OCI-LY3 (cell line): ENCODE measurements at regions not wholly inside any gene's neighbourhood (a gene's known extent, or its start where the extent isn't known, plus 50 kb on each side); places are given as distances from the start of the nearest gene placed in this dataset.

ENCODE experiments used
- CTCF ChIP-seq: fragments of 200-600, 300-600 bp; sonication (generic); IDR thresholded peaks from 2 replicates; pipeline ENCODE4 v1.5.1; 2014; ENCODE audit warnings: antibody characterized with exemption, low read length, low read depth
- EZH2phosphoT487 ChIP-seq: fragments of 200-600 bp; shearing (Covaris generic); IDR thresholded peaks from 2 replicates; pipeline ENCODE4 v1.6.1; 2018; ENCODE audit warnings: antibody characterized with exemption, mixed run types, low read depth

GRCh38 chr12:115785548-115785947 lies 491.9 kb downstream of the MED13L start:
- TF ChIP-seq CTCF: no peak
- TF ChIP-seq EZH2phosphoT487: no peak
